ENCODE measurements at regions not wholly inside any gene's neighbourhood (a gene's known extent, or its start where the extent isn't known, plus 50 kb on each side); places are given as distances from the start of the nearest gene placed in this dataset.

DNA sequence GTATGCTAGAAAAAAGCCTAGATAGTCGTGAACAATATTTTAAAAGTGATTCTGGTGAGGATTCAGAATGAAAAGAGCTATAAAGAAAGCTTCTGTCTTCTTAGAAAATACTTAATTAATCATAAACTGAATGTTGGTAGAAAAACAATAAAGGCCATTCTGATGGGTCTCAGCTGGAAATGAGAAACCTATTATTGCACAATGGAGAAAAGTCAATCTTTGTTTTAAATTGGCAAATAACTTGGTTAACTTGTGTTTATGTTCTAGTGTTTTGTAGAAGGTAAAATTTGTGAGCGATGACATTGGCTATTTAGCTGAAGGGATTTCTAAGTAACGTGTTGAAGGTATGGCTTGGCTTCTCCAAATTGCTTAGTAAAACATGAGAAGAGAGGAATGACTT is 74.1 kb upstream of the TMED7 start:
- DNase-seq (ENCODE audit: low spot score) (no peak), ATAC-seq (no peak), FAIRE-seq (no peak)
- Histone ChIP-seq H4K20me1 (ENCODE audit: insufficient read depth, low read length) (no peaks in the 10 kb centered on the region), H3K27ac (ENCODE audit: extremely low read length, insufficient read depth, low read length) (no peak overlapping the region), H3K79me2 (ENCODE audit: insufficient read depth, low read length) (no peaks in the 10 kb centered on the region), H3K36me3 (replicated peaks in 1 of 2; ENCODE audit: control insufficient read depth in 1 of 2, insufficient read depth in 2 of 2, low read length in 2 of 2) (no peaks in the 10 kb centered on the region), H3K27me3 (ENCODE audit: control insufficient read depth in 1 of 2, insufficient read depth in 2 of 2, low read length in 2 of 2) (no peaks in the 10 kb centered on the region), H3K9ac (ENCODE audit: insufficient read depth, low read depth, low read length) (no peak overlapping the region), H3K4me1 (ENCODE audit: insufficient read depth, low read length) (peaks cover 13% of the 10 kb centered on the region), H3K9me3 (ENCODE audit: low read length) (no peaks in the 10 kb centered on the region), H3K4me3 (replicated peaks in 1 of 3; ENCODE audit: insufficient read depth in 1 of 3, low read depth in 2 of 3, low read length in 3 of 3) (no peak overlapping the region), H3K4me2 (ENCODE audit: low read depth, low read length) (peak overlapping the region; percentile 27; the same call in 1 of the 2 replicates), H2AFZ (ENCODE audit: low read length) (no peak overlapping the region)
- TF ChIP-seq PRPF4 (IDR thresholded peaks at IDR 0.05; ENCODE audit: low read depth, low read length, poor library complexity, severe bottlenecking) (no peak), ZNF543 (CRISPR knock-in tag; IDR thresholded peaks at IDR 0.05) (no peak), CEBPB (IDR thresholded peaks at IDR 0.05; ENCODE audit: borderline replicate concordance, low read depth, low read length) (peak; percentile 81), ZNF256 (CRISPR knock-in tag; conservative IDR thresholded peaks at IDR 0.05) (0 out of 2 replicates have a peak, but pooled peaks have one; percentile 46), CEBPG (CRISPR knock-in tag; IDR thresholded peaks at IDR 0.05) (0 out of 2 replicates have a peak, but pooled peaks have one; percentile 34)
- intact Hi-C loops (cut with micrococcal nuclease; ENCODE audit: unreplicated experiment), result no loop called here
- ChIA-PET POLR2A (no interaction called here), CTCF (ENCODE audit: low intra/inter-chr PET ratio, low total read pairs) (no interaction called here)
- BruUV-seq (replicated peaks), result no TSS peak
- in situ Hi-C loops (cut with HindIII; ENCODE audit: extremely low pct_ligation_motif_present, low pct_unique_long_range_greater_than_20kb), result no loop called here
- whole genome bisulfite sequencing (ENCODE audit: low lambda C conversion rate), result 2% methylated on average over 3 of the region's 3 CpGs

DNA sequence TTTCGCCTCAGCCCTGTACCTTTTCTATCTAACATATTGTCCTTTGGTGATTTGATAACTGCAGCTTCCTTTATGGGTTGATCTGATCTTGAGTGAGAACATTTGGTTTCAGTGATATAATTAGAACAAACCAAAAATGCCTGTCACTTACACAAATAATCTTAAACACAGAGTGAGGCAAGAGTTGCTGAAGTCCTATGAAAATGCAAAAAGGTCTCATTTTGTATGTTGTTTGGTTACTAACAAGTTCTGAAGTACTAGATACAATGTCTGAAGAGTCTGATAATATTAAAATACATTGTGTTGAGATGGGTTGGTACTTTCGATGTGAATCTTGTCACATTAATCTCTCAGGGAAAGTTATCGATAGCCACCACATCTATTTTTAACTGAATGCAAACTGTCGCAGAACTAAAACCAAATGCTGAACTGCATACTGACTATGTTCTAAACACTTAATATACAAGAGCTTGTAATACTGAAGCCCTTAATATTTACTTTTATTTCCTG is 70.4 kb upstream of the TMED7 start:
- Histone ChIP-seq H3K9me3 (ENCODE audit: low read length) (no peaks in the 10 kb centered on the region), H3K4me1 (ENCODE audit: insufficient read depth, low read length) (peaks cover 13% of the 10 kb centered on the region), H3K4me2 (ENCODE audit: low read depth, low read length) (no peak overlapping the region), H2AFZ (ENCODE audit: low read length) (no peak overlapping the region), H3K27ac (ENCODE audit: extremely low read length, insufficient read depth, low read length) (no peak overlapping the region), H4K20me1 (ENCODE audit: insufficient read depth, low read length) (no peaks in the 10 kb centered on the region), H3K79me2 (ENCODE audit: insufficient read depth, low read length) (no peaks in the 10 kb centered on the region), H3K27me3 (ENCODE audit: control insufficient read depth in 1 of 2, insufficient read depth in 2 of 2, low read length in 2 of 2) (no peaks in the 10 kb centered on the region), H3K9ac (ENCODE audit: insufficient read depth, low read depth, low read length) (no peak overlapping the region), H3K4me3 (replicated peaks in 1 of 3; ENCODE audit: insufficient read depth in 1 of 3, low read depth in 2 of 3, low read length in 3 of 3) (no peak overlapping the region), H3K36me3 (replicated peaks in 1 of 2; ENCODE audit: control insufficient read depth in 1 of 2, insufficient read depth in 2 of 2, low read length in 2 of 2) (no peaks in the 10 kb centered on the region)
- ChIA-PET CTCF (ENCODE audit: low intra/inter-chr PET ratio, low total read pairs) (no interaction called here), POLR2A (no interaction called here)
- in situ Hi-C loops (cut with HindIII; ENCODE audit: extremely low pct_ligation_motif_present, low pct_unique_long_range_greater_than_20kb) (no loop called here), intact Hi-C loops (cut with micrococcal nuclease; ENCODE audit: unreplicated experiment) (no loop called here)
- no TSS peak for BruUV-seq (replicated peaks)
- DNase-seq (ENCODE audit: low spot score), result no peak
- no peak for ATAC-seq
- WGBS (ENCODE audit: low lambda C conversion rate), result 62% methylated on average over 4 of the region's 4 CpGs
- no peak for FAIRE-seq
- TF ChIP-seq, protein P1, sequence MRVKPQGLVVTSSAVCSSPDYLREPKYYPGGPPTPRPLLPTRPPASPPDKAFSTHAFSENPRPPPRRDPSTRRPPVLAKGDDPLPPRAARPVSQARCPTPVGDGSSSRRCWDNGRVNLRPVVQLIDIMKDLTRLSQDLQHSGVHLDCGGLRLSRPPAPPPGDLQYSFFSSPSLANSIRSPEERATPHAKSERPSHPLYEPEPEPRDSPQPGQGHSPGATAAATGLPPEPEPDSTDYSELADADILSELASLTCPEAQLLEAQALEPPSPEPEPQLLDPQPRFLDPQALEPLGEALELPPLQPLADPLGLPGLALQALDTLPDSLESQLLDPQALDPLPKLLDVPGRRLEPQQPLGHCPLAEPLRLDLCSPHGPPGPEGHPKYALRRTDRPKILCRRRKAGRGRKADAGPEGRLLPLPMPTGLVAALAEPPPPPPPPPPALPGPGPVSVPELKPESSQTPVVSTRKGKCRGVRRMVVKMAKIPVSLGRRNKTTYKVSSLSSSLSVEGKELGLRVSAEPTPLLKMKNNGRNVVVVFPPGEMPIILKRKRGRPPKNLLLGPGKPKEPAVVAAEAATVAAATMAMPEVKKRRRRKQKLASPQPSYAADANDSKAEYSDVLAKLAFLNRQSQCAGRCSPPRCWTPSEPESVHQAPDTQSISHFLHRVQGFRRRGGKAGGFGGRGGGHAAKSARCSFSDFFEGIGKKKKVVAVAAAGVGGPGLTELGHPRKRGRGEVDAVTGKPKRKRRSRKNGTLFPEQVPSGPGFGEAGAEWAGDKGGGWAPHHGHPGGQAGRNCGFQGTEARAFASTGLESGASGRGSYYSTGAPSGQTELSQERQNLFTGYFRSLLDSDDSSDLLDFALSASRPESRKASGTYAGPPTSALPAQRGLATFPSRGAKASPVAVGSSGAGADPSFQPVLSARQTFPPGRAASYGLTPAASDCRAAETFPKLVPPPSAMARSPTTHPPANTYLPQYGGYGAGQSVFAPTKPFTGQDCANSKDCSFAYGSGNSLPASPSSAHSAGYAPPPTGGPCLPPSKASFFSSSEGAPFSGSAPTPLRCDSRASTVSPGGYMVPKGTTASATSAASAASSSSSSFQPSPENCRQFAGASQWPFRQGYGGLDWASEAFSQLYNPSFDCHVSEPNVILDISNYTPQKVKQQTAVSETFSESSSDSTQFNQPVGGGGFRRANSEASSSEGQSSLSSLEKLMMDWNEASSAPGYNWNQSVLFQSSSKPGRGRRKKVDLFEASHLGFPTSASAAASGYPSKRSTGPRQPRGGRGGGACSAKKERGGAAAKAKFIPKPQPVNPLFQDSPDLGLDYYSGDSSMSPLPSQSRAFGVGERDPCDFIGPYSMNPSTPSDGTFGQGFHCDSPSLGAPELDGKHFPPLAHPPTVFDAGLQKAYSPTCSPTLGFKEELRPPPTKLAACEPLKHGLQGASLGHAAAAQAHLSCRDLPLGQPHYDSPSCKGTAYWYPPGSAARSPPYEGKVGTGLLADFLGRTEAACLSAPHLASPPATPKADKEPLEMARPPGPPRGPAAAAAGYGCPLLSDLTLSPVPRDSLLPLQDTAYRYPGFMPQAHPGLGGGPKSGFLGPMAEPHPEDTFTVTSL (CRISPR knock-in tag; IDR thresholded peaks at IDR 0.05; ENCODE audit: borderline replicate concordance), result no peak
- TF ChIP-seq ZNF10 (CRISPR knock-in tag; IDR thresholded peaks at IDR 0.05; ENCODE audit: borderline replicate concordance, low read depth), result no peak
- TF ChIP-seq FOXJ3 (CRISPR knock-in tag; IDR thresholded peaks at IDR 0.05; ENCODE audit: borderline replicate concordance), result no peak
- no peak for TF ChIP-seq BHLHE40 (IDR thresholded peaks at IDR 0.05; ENCODE audit: low read length)
- TF ChIP-seq TBX3 (IDR thresholded peaks at IDR 0.05; ENCODE audit: borderline replicate concordance), result no peak
- TF ChIP-seq HDAC1 (CRISPR knock-in tag; IDR thresholded peaks at IDR 0.05), result no peak
- TF ChIP-seq TMF1 (CRISPR knock-in tag; IDR thresholded peaks at IDR 0.05; ENCODE audit: low read depth), result no peak
- TF ChIP-seq, protein P2, sequence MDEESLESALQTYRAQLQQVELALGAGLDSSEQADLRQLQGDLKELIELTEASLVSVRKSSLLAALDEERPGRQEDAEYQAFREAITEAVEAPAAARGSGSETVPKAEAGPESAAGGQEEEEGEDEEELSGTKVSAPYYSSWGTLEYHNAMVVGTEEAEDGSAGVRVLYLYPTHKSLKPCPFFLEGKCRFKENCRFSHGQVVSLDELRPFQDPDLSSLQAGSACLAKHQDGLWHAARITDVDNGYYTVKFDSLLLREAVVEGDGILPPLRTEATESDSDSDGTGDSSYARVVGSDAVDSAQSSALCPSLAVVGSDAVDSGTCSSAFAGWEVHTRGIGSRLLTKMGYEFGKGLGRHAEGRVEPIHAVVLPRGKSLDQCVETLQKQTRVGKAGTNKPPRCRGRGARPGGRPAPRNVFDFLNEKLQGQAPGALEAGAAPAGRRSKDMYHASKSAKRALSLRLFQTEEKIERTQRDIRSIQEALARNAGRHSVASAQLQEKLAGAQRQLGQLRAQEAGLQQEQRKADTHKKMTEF (CRISPR knock-in tag; IDR thresholded peaks at IDR 0.05), result no peak

All from HepG2 (cell line).